Astrocyte (in vitro differentiated cells and primary cell): ENCODE measurements at regions not wholly inside any gene's neighbourhood (a gene's known extent, or its start where the extent isn't known, plus 50 kb on each side); places are given as distances from the start of the nearest gene placed in this dataset.

Source experiments
- DNase-seq: peaks from one replicate; pipeline ENCODE4 v3.0.0-alpha.2; 2010; ENCODE audit warnings: low read depth
- FAIRE-seq: peaks from 2 replicates; lab custom pipeline; 2011; peaks lifted over from hg19 to GRCh38; lab: Jason Lieb, UNC
- H2AFZ ChIP-seq: 2 replicates; pipeline ENCODE4 v1.6.0; 2012; ENCODE audit warnings: low read depth, low read length, inconsistent platforms
- H3K27ac ChIP-seq: 2 replicates; pipeline ENCODE4 v1.5.1; 2011; ENCODE audit warnings: low read depth, low read length, inconsistent platforms
- H3K27me3 ChIP-seq: 2 replicates; pipeline ENCODE4 v1.6.0; 2011; ENCODE audit warnings: low read length, inconsistent platforms; ENCODE audit not compliant: insufficient read depth
- H3K36me3 ChIP-seq: 2 replicates; pipeline ENCODE4 v1.5.1; 2011; ENCODE audit warnings: low read length, inconsistent platforms; ENCODE audit not compliant: insufficient read depth
- H3K4me1 ChIP-seq: 2 replicates; pipeline ENCODE4 v1.5.1; 2011; ENCODE audit warnings: low read length, inconsistent platforms; ENCODE audit not compliant: insufficient read depth
- H3K4me2 ChIP-seq: 2 replicates; pipeline ENCODE4 v1.6.0; 2012; ENCODE audit warnings: low read length, inconsistent platforms
- H3K4me3 ChIP-seq: 2 replicates; pipeline ENCODE4 v1.5.1; 2011; ENCODE audit warnings: low read depth, mild to moderate bottlenecking, low read length, inconsistent platforms; ENCODE audit not compliant: insufficient read depth
- H3K79me2 ChIP-seq: 2 replicates; pipeline ENCODE4 v1.6.0; 2012; ENCODE audit warnings: mild to moderate bottlenecking, low read length, inconsistent platforms; ENCODE audit not compliant: insufficient read depth
- H3K9ac ChIP-seq: 2 replicates; pipeline ENCODE4 v1.6.0; 2012; ENCODE audit warnings: mild to moderate bottlenecking, low read length, inconsistent platforms
- H3K9me3 ChIP-seq: 2 replicates; pipeline ENCODE4 v1.5.1; 2012; ENCODE audit warnings: low read depth, mild to moderate bottlenecking, low read length, inconsistent platforms; ENCODE audit not compliant: insufficient read depth
- H4K20me1 ChIP-seq: 2 replicates; pipeline ENCODE4 v1.6.0; 2012; ENCODE audit warnings: low read length, inconsistent platforms; ENCODE audit not compliant: insufficient read depth
- H3K27ac Mint-ChIP-seq: one replicate; pipeline ENCODE4 v1.8.0; 2021; ENCODE audit warnings: mild to moderate bottlenecking, mixed read lengths; ENCODE audit not compliant: unreplicated experiment
- H3K27me3 Mint-ChIP-seq: one replicate; pipeline ENCODE4 v1.8.0; 2021; ENCODE audit warnings: low read depth, mixed read lengths; ENCODE audit not compliant: unreplicated experiment
- H3K36me3 Mint-ChIP-seq: one replicate; pipeline ENCODE4 v1.8.0; 2021; ENCODE audit warnings: low read depth, mixed read lengths; ENCODE audit not compliant: unreplicated experiment
- H3K4me1 Mint-ChIP-seq: one replicate; pipeline ENCODE4 v1.8.0; 2021; ENCODE audit warnings: low read depth, mixed read lengths; ENCODE audit not compliant: unreplicated experiment
- H3K4me3 Mint-ChIP-seq: one replicate; pipeline ENCODE4 v1.8.0; 2021; ENCODE audit warnings: mild to moderate bottlenecking, moderate library complexity, mixed read lengths; ENCODE audit not compliant: unreplicated experiment
- H3K9me3 Mint-ChIP-seq: one replicate; pipeline ENCODE4 v1.8.0; 2021; ENCODE audit warnings: mild to moderate bottlenecking, mixed read lengths; ENCODE audit not compliant: unreplicated experiment
- CTCF ChIP-seq: IDR thresholded peaks from 2 replicates; pipeline ENCODE4 v1.5.1; 2011; ENCODE audit warnings: low read depth, mild to moderate bottlenecking, inconsistent platforms, low read length, moderate library complexity; ENCODE audit not compliant: insufficient read depth
- EZH2 ChIP-seq: IDR thresholded peaks from 2 replicates; pipeline ENCODE4 v1.6.1; 2012; ENCODE audit warnings: mild to moderate bottlenecking, low read length, inconsistent platforms; ENCODE audit not compliant: insufficient read depth

GRCh38 chr19:29111576-29111975, 101.4 kb downstream of the UQCRFS1 start:
- TF ChIP-seq CTCF (no peak), EZH2 (no peak)
- H3K27me3 ChIP-seq, result no peaks in the 10 kb centered on the region
- Mint-ChIP-seq H3K4me1 (no peaks in the 10 kb centered on the region), H3K9me3 (no peaks in the 10 kb centered on the region), H3K27me3 (peaks cover 31% of the 10 kb centered on the region), H3K4me3 (no peak overlapping the region), H3K27ac (no peak overlapping the region), H3K36me3 (no peaks in the 10 kb centered on the region)
- H3K9me3 ChIP-seq, result peaks cover 3% of the 10 kb centered on the region
- no peaks in the 10 kb centered on the region for H3K36me3 ChIP-seq
- no peaks in the 10 kb centered on the region for H4K20me1 ChIP-seq
- DNase-seq (no peak), FAIRE-seq (no peak)
- no peak overlapping the region for H3K27ac ChIP-seq
- H2AFZ ChIP-seq, result no peak overlapping the region
- no peaks in the 10 kb centered on the region for H3K4me1 ChIP-seq
- H3K79me2 ChIP-seq, result no peaks in the 10 kb centered on the region
- no peak overlapping the region for H3K9ac ChIP-seq
- no peak overlapping the region for H3K4me2 ChIP-seq
- H3K4me3 ChIP-seq, result no peak overlapping the region

- TF ChIP-seq CTCF, result no peak
- no peak for TF ChIP-seq EZH2
- Histone ChIP-seq H3K27me3 (no peaks in the 10 kb centered on the region), H4K20me1 (no peaks in the 10 kb centered on the region), H3K4me3 (no peak overlapping the region), H3K9ac (no peak overlapping the region), H3K4me2 (no peak overlapping the region), H2AFZ (no peak overlapping the region), H3K4me1 (no peaks in the 10 kb centered on the region), H3K9me3 (peaks cover 14% of the 10 kb centered on the region), H3K27ac (no peak overlapping the region), H3K36me3 (no peaks in the 10 kb centered on the region), H3K79me2 (no peaks in the 10 kb centered on the region)
- DNase-seq, result no peak
- Mint-ChIP-seq H3K4me1 (no peaks in the 10 kb centered on the region), H3K36me3 (no peaks in the 10 kb centered on the region), H3K9me3 (no peaks in the 10 kb centered on the region), H3K27ac (no peak overlapping the region), H3K27me3 (peaks cover 36% of the 10 kb centered on the region), H3K4me3 (no peak overlapping the region)
- no peak for FAIRE-seq
Measured at GRCh38 chr19:29107831-29108230, 105.1 kb downstream of the UQCRFS1 start.

- H3K9me3 ChIP-seq, result peaks cover 16% of the 10 kb centered on the region
- H3K36me3 Mint-ChIP-seq, result no peaks in the 10 kb centered on the region
- no peaks in the 10 kb centered on the region for H4K20me1 ChIP-seq
- no peak overlapping the region for H3K4me3 ChIP-seq
- H3K4me3 Mint-ChIP-seq, result no peak overlapping the region
- FAIRE-seq (no peak), DNase-seq (no peak)
- no peak overlapping the region for H3K4me2 ChIP-seq
- H3K27me3 Mint-ChIP-seq, result peaks cover 32% of the 10 kb centered on the region
- H3K4me1 ChIP-seq, result no peaks in the 10 kb centered on the region
- no peaks in the 10 kb centered on the region for H3K36me3 ChIP-seq
- H3K27ac Mint-ChIP-seq, result no peak overlapping the region
- TF ChIP-seq CTCF (no peak), EZH2 (no peak)
- H3K27ac ChIP-seq, result no peak overlapping the region
- H3K79me2 ChIP-seq, result no peaks in the 10 kb centered on the region
- H3K27me3 ChIP-seq, result no peaks in the 10 kb centered on the region
- peaks cover 1% of the 10 kb centered on the region for H3K9me3 Mint-ChIP-seq
- no peak overlapping the region for H2AFZ ChIP-seq
- no peak overlapping the region for H3K9ac ChIP-seq
- no peaks in the 10 kb centered on the region for H3K4me1 Mint-ChIP-seq
Measured at GRCh38 chr19:29106346-29106885, 106.5 kb downstream of the UQCRFS1 start.
